ENCODE measurements at regions not wholly inside any gene's neighbourhood (a gene's known extent, or its start where the extent isn't known, plus 50 kb on each side); places are given as distances from the start of the nearest gene placed in this dataset.
"Not testable (repeated sequence)": the region's sequence is repeated elsewhere in the genome, so short reads cannot be mapped to it uniquely, and the experiment has no call there.

- TF ChIP-seq POLR2A (IDR thresholded peaks at IDR 0.05) (no peak), CTCF (IDR thresholded peaks at IDR 0.05) (no peak)
- intact Hi-C loops (cut with DNase I) = no loop called here
- Histone ChIP-seq H3K27ac (no peak overlapping the region), H3K36me3 (replicated peaks in 1 of 2) (no peaks in the 10 kb centered on the region), H3K9me3 (replicated peaks in 1 of 3) (no peaks in the 10 kb centered on the region), H3K27me3 (no peaks in the 10 kb centered on the region), H3K4me1 (replicated peaks in 1 of 2) (no peaks in the 10 kb centered on the region), H3K4me3 (no peak overlapping the region)
- no peak for DNase-seq
- WGBS, 4 donors = 48 to 53% (median 50%) methylated on average over 4 of the region's 4 CpGs
These were observed 250.6 kb upstream of the SPHKAP start for GRCh38 chr2:228432116-228432515.

DNA sequence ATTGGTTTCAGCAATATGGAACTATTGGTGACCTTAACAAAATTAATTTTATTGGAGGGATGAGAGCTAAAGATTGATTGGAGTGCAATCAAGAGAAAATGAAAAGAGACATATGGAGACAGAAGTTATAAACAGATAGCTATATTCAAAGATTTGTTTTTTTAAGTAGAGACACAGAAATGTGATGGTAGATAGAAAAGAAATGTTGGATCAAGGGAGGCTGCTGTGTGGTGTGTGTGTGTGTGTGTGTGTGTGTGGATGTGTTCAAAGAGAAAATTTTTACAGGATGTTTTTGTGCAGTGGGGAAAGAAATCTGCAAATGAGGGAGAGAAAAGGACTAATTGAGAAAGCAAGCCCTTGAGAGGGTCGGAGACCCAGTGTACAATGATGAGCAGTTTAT is 249.5 kb upstream of the SPHKAP start:
- DNase-seq = no peak
- H3K27me3 ChIP-seq = no peaks in the 10 kb centered on the region
- no peak for TF ChIP-seq CTCF (IDR thresholded peaks at IDR 0.05)
- TF ChIP-seq POLR2A (IDR thresholded peaks at IDR 0.05) = no peak
- no peaks in the 10 kb centered on the region for H3K36me3 ChIP-seq (replicated peaks in 1 of 2)
- H3K4me1 ChIP-seq (replicated peaks in 1 of 2) = no peaks in the 10 kb centered on the region
- H3K9me3 ChIP-seq (replicated peaks in 1 of 3) = no peaks in the 10 kb centered on the region
- intact Hi-C loops (cut with DNase I) = no loop called here
- no peak overlapping the region for H3K4me3 ChIP-seq
- WGBS, 4 donors = 58 to 71% (median 66%) methylated on average over 1 of the region's 1 CpG
- H3K27ac ChIP-seq = no peak overlapping the region

GRCh38 chr2:228426502-228427216 is 245.2 kb upstream of the SPHKAP start:
- Histone ChIP-seq H3K36me3 (replicated peaks in 1 of 2) (no peaks in the 10 kb centered on the region), H3K9me3 (replicated peaks in 1 of 3) (no peaks in the 10 kb centered on the region), H3K27me3 (no peaks in the 10 kb centered on the region), H3K4me3 (no peak overlapping the region), H3K4me1 (replicated peaks in 1 of 2) (no peaks in the 10 kb centered on the region), H3K27ac (no peak overlapping the region)
- intact Hi-C loops (cut with DNase I) = no loop called here
- 28 to 45% (median 29%) methylated on average over 1 of the region's 1 CpG for WGBS, 4 donors
- DNase-seq = no peak
- TF ChIP-seq POLR2A (IDR thresholded peaks at IDR 0.05) (no peak), CTCF (IDR thresholded peaks at IDR 0.05) (no peak)

DNA sequence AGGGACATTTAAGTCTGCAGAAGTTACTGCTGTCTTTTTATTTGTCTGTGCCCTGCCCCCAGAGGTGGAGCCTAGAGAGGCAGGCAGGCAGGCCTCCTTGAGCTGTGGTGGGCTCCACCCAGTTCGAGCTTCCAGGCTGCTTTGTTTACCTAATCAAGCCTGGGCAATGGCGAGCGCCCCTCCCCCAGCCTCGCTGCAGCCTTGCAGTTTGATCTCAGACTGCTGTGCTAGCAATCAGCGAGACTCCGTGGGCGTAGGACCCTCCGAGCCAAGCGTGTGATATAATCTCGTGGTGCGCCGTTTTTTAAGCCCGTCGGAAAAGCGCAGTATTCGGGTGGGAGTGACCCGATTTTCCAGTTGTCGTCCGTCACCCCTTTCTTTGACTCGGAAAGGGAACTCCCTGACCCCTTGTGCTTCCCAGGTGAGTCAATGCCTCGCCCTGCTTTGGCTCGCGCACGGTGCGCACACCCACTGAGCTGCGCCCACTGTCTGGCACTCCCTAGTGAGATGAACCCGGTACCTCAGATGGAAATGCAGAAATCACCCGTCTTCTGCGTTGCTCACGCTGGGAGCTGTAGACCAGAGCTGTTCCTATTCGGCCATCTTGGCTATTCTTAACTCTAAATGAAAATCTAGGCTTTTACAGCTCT is 244.0 kb upstream of the SPHKAP start:
- H3K9me3 ChIP-seq (replicated peaks in 1 of 3); H3K4me1 ChIP-seq (replicated peaks in 1 of 2); H3K36me3 ChIP-seq (replicated peaks in 1 of 2); intact Hi-C loops (cut with DNase I); H3K27ac ChIP-seq; H3K27me3 ChIP-seq; DNase-seq; H3K4me3 ChIP-seq: not testable (repeated sequence)
- 80 to 87% (median 84%) methylated on average over 25 to 31 of the region's 31 CpGs for WGBS, 4 donors

DNA sequence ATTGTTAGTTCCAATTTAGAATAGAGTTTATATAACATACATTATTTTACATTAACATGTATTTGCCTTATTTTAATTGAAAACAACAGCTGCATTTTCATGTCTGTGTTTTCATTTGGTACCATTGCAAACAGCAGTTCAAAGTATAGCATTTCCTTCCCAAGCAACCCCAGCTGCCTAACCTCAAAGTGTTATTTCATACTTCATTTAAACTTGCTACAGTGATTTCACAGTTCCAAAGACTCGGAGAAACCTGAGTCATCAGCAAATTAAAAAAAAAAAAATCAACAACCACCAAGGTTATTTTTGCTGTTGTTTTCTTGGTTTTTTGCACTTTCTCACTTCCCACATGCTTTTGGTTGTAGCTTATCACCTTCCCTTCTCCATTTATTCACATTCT is 236.5 kb upstream of the SPHKAP start:
- H3K9me3 ChIP-seq (replicated peaks in 1 of 3) = peaks cover 0 to 5% (median 0%) of the 10 kb centered on the region in 3 donors
- TF ChIP-seq POLR2A (IDR thresholded peaks at IDR 0.05) = no peak
- TF ChIP-seq CTCF (IDR thresholded peaks at IDR 0.05) = no peak
- no peak for DNase-seq
- H3K27me3 ChIP-seq = no peaks in the 10 kb centered on the region
- H3K4me3 ChIP-seq = no peak overlapping the region
- intact Hi-C loops (cut with DNase I) = no loop called here
- 14 to 24% (median 17%) methylated on average over 1 of the region's 1 CpG for WGBS, 4 donors
- H3K36me3 ChIP-seq (replicated peaks in 1 of 2) = no peaks in the 10 kb centered on the region
- no peak overlapping the region for H3K27ac ChIP-seq
- no peaks in the 10 kb centered on the region for H3K4me1 ChIP-seq (replicated peaks in 1 of 2)
